Neural progenitor cell (in vitro differentiated cells): ENCODE measurements at regions not wholly inside any gene's neighbourhood (a gene's known extent, or its start where the extent isn't known, plus 50 kb on each side); places are given as distances from the start of the nearest gene placed in this dataset.
A peak's percentile ranks its signal among the peaks of the same experiment; 100 is the strongest.

Experiments used
- DNase-seq: peaks from one replicate; pipeline ENCODE4 v3.0.0-alpha.2; 2016; ENCODE audit warnings: low spot score
- H2AFZ ChIP-seq: fragments of 200-600 bp; sonication (generic); replicated peaks from 2 replicates; pipeline ENCODE4 v1.6.1; 2016; ENCODE audit warnings: antibody characterized with exemption
- H3F3A ChIP-seq: fragments of 200-600 bp; sonication (generic); 2 replicates; pipeline ENCODE4 v1.6.1; 2016; ENCODE audit warnings: antibody characterized with exemption, low read depth
- H3K27ac ChIP-seq: fragments of 200-600 bp; sonication (generic); 2 replicates; pipeline ENCODE4 v1.5.1; 2016; ENCODE audit warnings: mild to moderate bottlenecking
- H3K27me3 ChIP-seq: fragments of 200-600 bp; sonication (generic); 2 replicates; pipeline ENCODE4 v1.6.1; 2016; ENCODE audit warnings: mild to moderate bottlenecking, moderate library complexity
- H3K36me3 ChIP-seq: fragments of 200-600 bp; sonication (generic); 2 replicates; pipeline ENCODE4 v1.5.1; 2016
- H3K4me1 ChIP-seq: fragments of 200-600 bp; sonication (generic); 2 replicates; pipeline ENCODE4 v1.6.1; 2016; ENCODE audit warnings: mixed run types
- H3K4me2 ChIP-seq: fragments of 200-600 bp; sonication (generic); 2 replicates; pipeline ENCODE4 v1.6.1; 2016
- H3K4me3 ChIP-seq: fragments of 200-600 bp; sonication (generic); 2 replicates; pipeline ENCODE4 v1.5.1; 2016
- H3K79me2 ChIP-seq: fragments of 200-600 bp; sonication (generic); 2 replicates; pipeline ENCODE4 v1.6.1; 2016; ENCODE audit warnings: low read depth
- H3K9ac ChIP-seq: fragments of 200-600 bp; sonication (generic); 2 replicates; pipeline ENCODE4 v1.6.1; 2016
- H3K9me3 ChIP-seq: fragments of 200-600 bp; sonication (generic); 2 replicates; pipeline ENCODE4 v1.5.1; 2016; ENCODE audit warnings: low read depth
- H4K20me1 ChIP-seq: fragments of 200-600 bp; sonication (generic); 2 replicates; pipeline ENCODE4 v1.6.1; 2016; ENCODE audit warnings: low read depth
- H3K27ac Mint-ChIP-seq: 3 replicates; pipeline ENCODE4 v1.8.0; 2021; ENCODE audit warnings: mixed read lengths
- H3K27me3 Mint-ChIP-seq: 2 replicates; pipeline ENCODE4 v1.8.0; 2022; ENCODE audit warnings: low read depth, mild to moderate bottlenecking, inconsistent platforms, moderate library complexity, mixed read lengths; ENCODE audit not compliant: insufficient read depth
- H3K36me3 Mint-ChIP-seq: 3 replicates; pipeline ENCODE4 v1.8.0; 2021; ENCODE audit warnings: mixed read lengths
- H3K4me1 Mint-ChIP-seq: 3 replicates; pipeline ENCODE4 v1.8.0; 2021; ENCODE audit warnings: mixed read lengths
- H3K4me3 Mint-ChIP-seq: 3 replicates; pipeline ENCODE4 v1.8.0; 2021; ENCODE audit warnings: mild to moderate bottlenecking, moderate library complexity, mixed read lengths
- H3K9me3 Mint-ChIP-seq: 3 replicates; pipeline ENCODE4 v1.8.0; 2020; ENCODE audit warnings: mixed read lengths
- CTCF ChIP-seq: fragments of 200-600 bp; sonication (generic); IDR thresholded peaks from 2 replicates; pipeline ENCODE4 v1.5.1; 2017; ENCODE audit warnings: antibody characterized with exemption, mild to moderate bottlenecking
- EZH2 ChIP-seq: fragments of 200-600 bp; sonication (generic); IDR thresholded peaks from 2 replicates; pipeline ENCODE4 v1.6.1; 2017; ENCODE audit warnings: antibody characterized with exemption, mild to moderate bottlenecking, moderate library complexity
- EZH2phosphoT487 ChIP-seq: fragments of 200-600 bp; sonication (generic); IDR thresholded peaks from 2 replicates; pipeline ENCODE4 v1.6.1; 2017; ENCODE audit warnings: antibody characterized with exemption

- Mint-ChIP-seq H3K27ac (no peak overlapping the region), H3K9me3 (no peaks in the 10 kb centered on the region), H3K4me1 (no peaks in the 10 kb centered on the region), H3K4me3 (no peak overlapping the region), H3K27me3 (no peaks in the 10 kb centered on the region), H3K36me3 (no peaks in the 10 kb centered on the region)
- no peaks in the 10 kb centered on the region for H3K27me3 ChIP-seq
- H2AFZ ChIP-seq, result peak overlapping the region; percentile 42
- H4K20me1 ChIP-seq, result no peaks in the 10 kb centered on the region
- H3K27ac ChIP-seq, result no peak overlapping the region
- no peak overlapping the region for H3K9ac ChIP-seq
- no peak for DNase-seq
- H3K79me2 ChIP-seq, result no peaks in the 10 kb centered on the region
- TF ChIP-seq CTCF (no peak), EZH2 (no peak), EZH2phosphoT487 (no peak)
- H3K36me3 ChIP-seq, result no peaks in the 10 kb centered on the region
- no peaks in the 10 kb centered on the region for H3K4me1 ChIP-seq
- H3K4me3 ChIP-seq, result no peak overlapping the region
- H3K4me2 ChIP-seq, result no peak overlapping the region
- no peaks in the 10 kb centered on the region for H3F3A ChIP-seq
- H3K9me3 ChIP-seq, result no peaks in the 10 kb centered on the region
Measured at GRCh38 chr10:108260383-108260906, 1095.9 kb upstream of the SORCS1 start.

GRCh38 chr10:108254089-108254488, 1089.6 kb upstream of the SORCS1 start:
- Histone ChIP-seq H3K9ac (no peak overlapping the region), H3K4me2 (no peak overlapping the region), H3K9me3 (no peaks in the 10 kb centered on the region), H3K4me3 (no peak overlapping the region), H2AFZ (no peak overlapping the region), H3K79me2 (no peaks in the 10 kb centered on the region), H3K27me3 (no peaks in the 10 kb centered on the region), H3K36me3 (no peaks in the 10 kb centered on the region), H4K20me1 (no peaks in the 10 kb centered on the region), H3K27ac (no peak overlapping the region), H3K4me1 (no peaks in the 10 kb centered on the region), H3F3A (no peaks in the 10 kb centered on the region)
- TF ChIP-seq EZH2phosphoT487, result no peak
- TF ChIP-seq EZH2, result no peak
- TF ChIP-seq CTCF, result no peak
- no peak overlapping the region for H3K4me3 Mint-ChIP-seq
- H3K36me3 Mint-ChIP-seq, result no peaks in the 10 kb centered on the region
- no peaks in the 10 kb centered on the region for H3K4me1 Mint-ChIP-seq
- no peak for DNase-seq
- no peak overlapping the region for H3K27ac Mint-ChIP-seq
- no peaks in the 10 kb centered on the region for H3K27me3 Mint-ChIP-seq
- peaks cover 8% of the 10 kb centered on the region for H3K9me3 Mint-ChIP-seq

GRCh38 chr10:108252771-108253170, 1088.3 kb upstream of the SORCS1 start:
- Histone ChIP-seq H3K4me1 (no peaks in the 10 kb centered on the region), H2AFZ (no peak overlapping the region), H3K9ac (no peak overlapping the region), H3K79me2 (no peaks in the 10 kb centered on the region), H3K4me3 (no peak overlapping the region), H3K4me2 (no peak overlapping the region), H3K27me3 (no peaks in the 10 kb centered on the region), H4K20me1 (no peaks in the 10 kb centered on the region), H3K27ac (no peak overlapping the region), H3K9me3 (peaks cover 5% of the 10 kb centered on the region), H3F3A (no peaks in the 10 kb centered on the region), H3K36me3 (peaks cover 7% of the 10 kb centered on the region)
- Mint-ChIP-seq H3K4me1 (no peaks in the 10 kb centered on the region), H3K36me3 (no peaks in the 10 kb centered on the region), H3K27ac (no peak overlapping the region), H3K9me3 (peaks cover 8% of the 10 kb centered on the region), H3K27me3 (no peaks in the 10 kb centered on the region), H3K4me3 (no peak overlapping the region)
- no peak for DNase-seq
- TF ChIP-seq CTCF (no peak), EZH2phosphoT487 (no peak), EZH2 (no peak)
